ENCODE measurements at regions not wholly inside any gene's neighbourhood (a gene's known extent, or its start where the extent isn't known, plus 50 kb on each side); places are given as distances from the start of the nearest gene placed in this dataset.

DNA sequence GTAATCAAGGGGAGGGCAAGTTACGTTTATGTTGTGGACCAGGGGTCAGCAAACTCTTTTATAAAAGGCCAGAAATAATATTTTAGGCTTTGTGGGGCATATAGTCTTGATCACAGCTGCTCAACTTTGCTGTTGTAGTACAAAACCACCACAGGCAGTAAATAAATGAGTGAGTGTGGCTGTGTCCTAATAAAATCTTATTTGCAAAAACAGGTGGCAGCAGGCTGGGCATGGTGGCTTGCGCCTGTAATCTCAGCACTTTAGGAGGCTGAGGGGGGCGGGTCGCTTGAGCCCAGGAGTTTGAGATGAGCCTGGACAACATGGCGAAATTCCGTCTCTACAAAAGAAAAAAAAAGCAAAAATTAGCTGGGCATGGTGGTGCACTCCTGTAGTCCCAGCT lies 57.9 kb upstream of the NUP160 start:
- no peak overlapping the region for H3K4me3 ChIP-seq (ENCODE audit: low read depth, low read length)
- no peak for TF ChIP-seq MYC (IDR thresholded peaks at IDR 0.05; ENCODE audit: low read depth, low read length)
- TF ChIP-seq, protein P1, sequence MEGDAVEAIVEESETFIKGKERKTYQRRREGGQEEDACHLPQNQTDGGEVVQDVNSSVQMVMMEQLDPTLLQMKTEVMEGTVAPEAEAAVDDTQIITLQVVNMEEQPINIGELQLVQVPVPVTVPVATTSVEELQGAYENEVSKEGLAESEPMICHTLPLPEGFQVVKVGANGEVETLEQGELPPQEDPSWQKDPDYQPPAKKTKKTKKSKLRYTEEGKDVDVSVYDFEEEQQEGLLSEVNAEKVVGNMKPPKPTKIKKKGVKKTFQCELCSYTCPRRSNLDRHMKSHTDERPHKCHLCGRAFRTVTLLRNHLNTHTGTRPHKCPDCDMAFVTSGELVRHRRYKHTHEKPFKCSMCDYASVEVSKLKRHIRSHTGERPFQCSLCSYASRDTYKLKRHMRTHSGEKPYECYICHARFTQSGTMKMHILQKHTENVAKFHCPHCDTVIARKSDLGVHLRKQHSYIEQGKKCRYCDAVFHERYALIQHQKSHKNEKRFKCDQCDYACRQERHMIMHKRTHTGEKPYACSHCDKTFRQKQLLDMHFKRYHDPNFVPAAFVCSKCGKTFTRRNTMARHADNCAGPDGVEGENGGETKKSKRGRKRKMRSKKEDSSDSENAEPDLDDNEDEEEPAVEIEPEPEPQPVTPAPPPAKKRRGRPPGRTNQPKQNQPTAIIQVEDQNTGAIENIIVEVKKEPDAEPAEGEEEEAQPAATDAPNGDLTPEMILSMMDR (IDR thresholded peaks at IDR 0.05; ENCODE audit: low read depth, low read length): no peak
- DNase-seq (ENCODE audit: low read depth): no peak

DNA sequence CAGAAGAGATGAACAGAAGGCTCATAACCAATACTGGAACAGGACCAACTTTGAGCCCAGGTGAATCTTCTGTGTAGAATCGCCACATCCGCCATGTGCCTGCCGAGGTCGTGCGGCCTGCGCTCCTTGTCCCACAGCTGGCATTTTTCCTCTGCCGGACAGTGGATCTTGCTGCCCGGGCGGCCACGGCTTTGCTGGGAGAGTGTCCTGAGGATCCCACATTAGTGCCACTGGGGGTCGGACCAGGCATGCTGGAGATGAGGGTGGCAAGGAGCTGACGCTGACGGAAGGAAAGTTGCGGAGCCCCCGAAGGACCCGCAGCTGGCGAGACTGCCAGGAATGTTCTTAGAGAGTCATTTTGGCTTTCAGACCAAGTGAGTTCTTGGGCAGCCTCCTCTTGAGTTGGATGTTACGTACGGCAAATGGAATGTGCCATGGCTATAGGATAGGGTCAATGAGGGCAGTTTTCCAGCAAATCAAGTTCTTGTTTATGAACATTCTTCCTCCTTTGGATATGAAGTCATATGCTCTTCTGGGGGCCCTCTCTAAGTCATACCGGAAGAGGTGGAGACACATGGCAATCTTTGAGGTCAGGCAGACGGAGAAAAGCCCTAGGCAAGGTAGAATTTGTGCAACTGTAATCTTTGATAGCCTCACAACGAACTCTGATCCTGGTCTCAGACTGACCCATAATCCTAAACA lies 57.4 kb upstream of the NUP160 start:
- TF ChIP-seq, protein P2, sequence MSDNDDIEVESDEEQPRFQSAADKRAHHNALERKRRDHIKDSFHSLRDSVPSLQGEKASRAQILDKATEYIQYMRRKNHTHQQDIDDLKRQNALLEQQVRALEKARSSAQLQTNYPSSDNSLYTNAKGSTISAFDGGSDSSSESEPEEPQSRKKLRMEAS (IDR thresholded peaks at IDR 0.05; ENCODE audit: low read depth, low read length): 0 out of 2 replicates have a peak, but pooled peaks have one; percentile 8
- no peak for TF ChIP-seq MYC (IDR thresholded peaks at IDR 0.05; ENCODE audit: low read depth, low read length)
- peak; percentile 56 for DNase-seq (ENCODE audit: low read depth)
- no peak overlapping the region for H3K4me3 ChIP-seq (ENCODE audit: low read depth, low read length)

DNA sequence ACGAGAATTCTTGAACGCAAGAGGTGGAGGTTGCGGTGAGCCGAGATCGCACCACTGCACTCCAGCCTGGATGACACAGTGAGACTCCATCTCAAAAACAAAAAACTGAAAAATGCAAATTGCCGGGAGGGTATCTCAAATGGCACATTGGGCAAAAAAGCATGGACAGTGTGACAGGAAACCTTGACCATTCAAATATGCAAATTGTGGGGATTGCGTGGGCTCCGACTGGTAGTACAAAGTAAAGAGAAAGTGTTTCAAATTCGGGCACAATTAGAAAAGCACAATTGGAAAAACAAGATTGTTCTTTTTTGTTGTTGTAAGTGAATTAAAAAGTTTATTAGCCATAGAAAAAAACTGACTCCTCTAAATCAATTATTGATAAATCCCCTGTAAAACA lies 56.7 kb upstream of the NUP160 start:
- no peak for DNase-seq (ENCODE audit: low read depth)
- TF ChIP-seq, protein P1 (IDR thresholded peaks at IDR 0.05; ENCODE audit: low read depth, low read length): no peak
- TF ChIP-seq POLR2A (IDR thresholded peaks at IDR 0.05; ENCODE audit: extremely low read depth, insufficient read length) (no peak), MYC (IDR thresholded peaks at IDR 0.05; ENCODE audit: low read depth, low read length) (no peak)
- TF ChIP-seq, protein P2 (IDR thresholded peaks at IDR 0.05; ENCODE audit: low read depth, low read length): no peak
- no peak overlapping the region for H3K4me3 ChIP-seq (ENCODE audit: low read depth, low read length)

DNA sequence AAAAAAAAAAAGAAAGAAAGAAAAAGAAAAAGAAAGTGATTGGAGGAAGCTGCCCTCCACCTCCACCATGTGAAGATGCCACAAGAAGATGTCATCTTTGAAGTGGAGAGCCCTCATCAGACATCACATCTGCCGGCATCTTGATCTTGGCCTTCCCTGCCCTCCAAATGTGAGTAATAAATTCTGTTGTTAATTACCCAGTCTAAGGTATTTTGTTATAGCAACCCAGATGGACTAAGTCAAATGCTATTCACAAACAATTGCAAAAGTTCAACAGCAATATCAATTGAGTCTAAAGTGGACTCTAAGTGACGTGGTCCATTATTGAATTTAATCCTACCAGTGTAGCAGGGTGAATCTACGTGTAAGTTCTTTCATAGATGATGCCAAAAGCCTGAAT lies 55.9 kb upstream of the NUP160 start:
- no peak for DNase-seq (ENCODE audit: low read depth)

DNA sequence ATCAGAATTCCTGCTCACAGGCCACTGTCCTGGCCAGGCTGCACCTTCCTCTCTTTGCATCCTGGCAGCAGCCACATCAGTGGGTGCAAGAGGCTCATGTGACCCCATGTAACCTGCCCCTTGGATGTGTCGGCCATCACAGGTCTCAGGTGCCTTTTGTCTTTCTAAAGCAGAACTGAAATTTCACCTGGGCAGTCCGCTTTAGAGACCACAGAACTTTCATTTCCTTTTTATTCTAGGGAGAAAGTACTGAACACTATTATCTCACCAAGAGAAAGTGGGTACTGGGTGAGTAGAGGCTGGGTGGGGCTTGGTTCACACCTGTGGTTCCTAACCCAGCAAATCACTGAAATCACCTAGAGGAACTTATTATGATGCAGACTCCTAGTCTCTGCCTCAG lies 51.7 kb upstream of the NUP160 start:
- TF ChIP-seq, protein P1 (IDR thresholded peaks at IDR 0.05; ENCODE audit: low read depth, low read length): no peak
- no peak for DNase-seq (ENCODE audit: low read depth)
- H3K4me3 ChIP-seq (ENCODE audit: low read depth, low read length): no peak overlapping the region

More for the DNA sequence above, 55.9 kb upstream of the NUP160 start:
- TF ChIP-seq, protein P2 (IDR thresholded peaks at IDR 0.05; ENCODE audit: low read depth, low read length): no peak
- TF ChIP-seq POLR2A (IDR thresholded peaks at IDR 0.05; ENCODE audit: extremely low read depth, insufficient read length) (no peak), MYC (IDR thresholded peaks at IDR 0.05; ENCODE audit: low read depth, low read length) (no peak)
- TF ChIP-seq, protein P1 (IDR thresholded peaks at IDR 0.05; ENCODE audit: low read depth, low read length): no peak
- no peak overlapping the region for H3K4me3 ChIP-seq (ENCODE audit: low read depth, low read length)

Measured in NB4 (cell line).